IPS-15b (cell line): ENCODE measurements at regions not wholly inside any gene's neighbourhood (a gene's known extent, or its start where the extent isn't known, plus 50 kb on each side); places are given as distances from the start of the nearest gene placed in this dataset.

Experiments used
- H3K27me3 ChIP-seq: one replicate; pipeline ENCODE4 v1.6.1; 2013; ENCODE audit warnings: low read length; ENCODE audit not compliant: control insufficient read depth, insufficient read depth
- H3K36me3 ChIP-seq: one replicate; pipeline ENCODE4 v1.6.1; 2013; ENCODE audit warnings: low read length; ENCODE audit not compliant: control insufficient read depth, insufficient read depth
- H3K4me1 ChIP-seq: one replicate; pipeline ENCODE4 v1.6.1; 2013; ENCODE audit warnings: mild to moderate bottlenecking, low read length; ENCODE audit not compliant: control insufficient read depth, insufficient read depth
- H3K4me3 ChIP-seq: one replicate; pipeline ENCODE4 v1.5.1; 2013; ENCODE audit warnings: low read depth, low read length
- H3K9ac ChIP-seq: one replicate; pipeline ENCODE4 v1.6.1; 2013; ENCODE audit warnings: low read depth, mild to moderate bottlenecking, low read length
- H3K9me3 ChIP-seq: one replicate; pipeline ENCODE4 v1.6.1; 2013; ENCODE audit warnings: mild to moderate bottlenecking, low read length; ENCODE audit not compliant: control insufficient read depth, insufficient read depth

GRCh38 chr5:58224661-58225060 lies 235.2 kb downstream of the PLK2 start:
- no peaks in the 10 kb centered on the region for H3K4me1 ChIP-seq
- H3K9me3 ChIP-seq = no peaks in the 10 kb centered on the region
- H3K4me3 ChIP-seq = no peak overlapping the region
- H3K36me3 ChIP-seq = no peaks in the 10 kb centered on the region
- no peak overlapping the region for H3K9ac ChIP-seq
- H3K27me3 ChIP-seq = no peaks in the 10 kb centered on the region

GRCh38 chr5:58224221-58224620 lies 235.7 kb downstream of the PLK2 start:
- Histone ChIP-seq H3K27me3 (no peaks in the 10 kb centered on the region), H3K9me3 (no peaks in the 10 kb centered on the region), H3K9ac (no peak overlapping the region), H3K4me1 (no peaks in the 10 kb centered on the region), H3K4me3 (no peak overlapping the region), H3K36me3 (no peaks in the 10 kb centered on the region)

- Histone ChIP-seq H3K4me1 (no peaks in the 10 kb centered on the region), H3K4me3 (no peak overlapping the region), H3K9ac (no peak overlapping the region), H3K36me3 (no peaks in the 10 kb centered on the region), H3K27me3 (no peaks in the 10 kb centered on the region), H3K9me3 (no peaks in the 10 kb centered on the region)
Measured at GRCh38 chr5:58215364-58215763, 244.5 kb downstream of the PLK2 start.

- H3K4me3 ChIP-seq = no peak overlapping the region
- H3K9me3 ChIP-seq = no peaks in the 10 kb centered on the region
- H3K36me3 ChIP-seq = no peaks in the 10 kb centered on the region
- no peak overlapping the region for H3K9ac ChIP-seq
- no peaks in the 10 kb centered on the region for H3K4me1 ChIP-seq
- H3K27me3 ChIP-seq = no peaks in the 10 kb centered on the region
Measured at GRCh38 chr5:58211441-58211840, 248.4 kb downstream of the PLK2 start.

- H3K27me3 ChIP-seq = no peaks in the 10 kb centered on the region
- no peaks in the 10 kb centered on the region for H3K9me3 ChIP-seq
Measured at GRCh38 chr5:58208674-58209073, 251.2 kb downstream of the PLK2 start.

GRCh38 chr5:58207076-58207475 lies 252.8 kb downstream of the PLK2 start:
- Histone ChIP-seq H3K4me1 (no peaks in the 10 kb centered on the region), H3K36me3 (no peaks in the 10 kb centered on the region), H3K9ac (no peak overlapping the region), H3K9me3 (no peaks in the 10 kb centered on the region), H3K4me3 (no peak overlapping the region), H3K27me3 (no peaks in the 10 kb centered on the region)

More at GRCh38 chr5:58208674-58209073, 251.2 kb downstream of the PLK2 start:
- no peaks in the 10 kb centered on the region for H3K4me1 ChIP-seq
- H3K9ac ChIP-seq = no peak overlapping the region
- no peak overlapping the region for H3K4me3 ChIP-seq
- H3K36me3 ChIP-seq = no peaks in the 10 kb centered on the region

- no peaks in the 10 kb centered on the region for H3K9me3 ChIP-seq
- H3K4me1 ChIP-seq = no peaks in the 10 kb centered on the region
- H3K9ac ChIP-seq = no peak overlapping the region
- H3K27me3 ChIP-seq = no peaks in the 10 kb centered on the region
- no peaks in the 10 kb centered on the region for H3K36me3 ChIP-seq
- H3K4me3 ChIP-seq = no peak overlapping the region
Measured at GRCh38 chr5:58204966-58205365, 254.9 kb downstream of the PLK2 start.

GRCh38 chr5:58202941-58203444 lies 256.9 kb downstream of the PLK2 start:
- Histone ChIP-seq H3K9ac (no peak overlapping the region), H3K36me3 (no peaks in the 10 kb centered on the region), H3K4me1 (no peaks in the 10 kb centered on the region), H3K27me3 (no peaks in the 10 kb centered on the region), H3K9me3 (no peaks in the 10 kb centered on the region), H3K4me3 (no peak overlapping the region)

GRCh38 chr5:58201922-58202648 lies 257.8 kb downstream of the PLK2 start:
- H3K4me1 ChIP-seq = no peaks in the 10 kb centered on the region
- no peaks in the 10 kb centered on the region for H3K9me3 ChIP-seq
- no peaks in the 10 kb centered on the region for H3K27me3 ChIP-seq

GRCh38 chr5:58200451-58200850 lies 259.4 kb downstream of the PLK2 start:
- Histone ChIP-seq H3K9me3 (no peaks in the 10 kb centered on the region), H3K4me3 (no peak overlapping the region), H3K4me1 (no peaks in the 10 kb centered on the region), H3K27me3 (no peaks in the 10 kb centered on the region), H3K9ac (no peak overlapping the region), H3K36me3 (no peaks in the 10 kb centered on the region)

More at GRCh38 chr5:58201922-58202648, 257.8 kb downstream of the PLK2 start:
- Histone ChIP-seq H3K36me3 (no peaks in the 10 kb centered on the region), H3K4me3 (no peak overlapping the region), H3K9ac (no peak overlapping the region)

GRCh38 chr5:58199087-58199486 lies 260.8 kb downstream of the PLK2 start:
- Histone ChIP-seq H3K4me1 (no peaks in the 10 kb centered on the region), H3K27me3 (no peaks in the 10 kb centered on the region), H3K9me3 (no peaks in the 10 kb centered on the region), H3K9ac (no peak overlapping the region), H3K36me3 (no peaks in the 10 kb centered on the region), H3K4me3 (no peak overlapping the region)

- Histone ChIP-seq H3K27me3 (no peaks in the 10 kb centered on the region), H3K9me3 (no peaks in the 10 kb centered on the region), H3K4me1 (no peaks in the 10 kb centered on the region), H3K9ac (no peak overlapping the region), H3K36me3 (no peaks in the 10 kb centered on the region), H3K4me3 (no peak overlapping the region)
Measured at GRCh38 chr5:58198330-58198729, 261.6 kb downstream of the PLK2 start.
